ENCODE measurements at regions not wholly inside any gene's neighbourhood (a gene's known extent, or its start where the extent isn't known, plus 50 kb on each side); places are given as distances from the start of the nearest gene placed in this dataset.
"Not testable (repeated sequence)": the region's sequence is repeated elsewhere in the genome, so short reads cannot be mapped to it uniquely, and the experiment has no call there.

DNA sequence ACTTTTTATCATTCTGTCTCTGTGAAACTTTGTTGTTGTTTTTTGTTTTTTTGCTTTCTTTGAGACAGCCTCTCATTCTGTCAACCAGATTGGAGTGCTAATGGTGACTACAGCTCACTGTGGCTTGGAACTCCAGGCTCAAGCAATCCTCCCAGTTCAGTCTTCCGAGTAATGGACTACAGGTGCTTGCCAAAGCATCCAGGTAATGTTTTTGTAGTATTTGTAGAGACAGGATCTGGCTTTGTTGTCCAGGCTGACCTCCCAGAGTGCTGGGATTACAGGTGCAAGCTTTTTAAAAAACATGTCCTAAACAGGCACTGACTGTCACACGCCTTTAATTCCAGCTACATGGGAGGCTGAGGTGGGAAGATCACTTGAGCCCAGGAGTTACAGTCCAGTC lies 235.1 kb downstream of the MEF2C start:
- no peak overlapping the region for H3K27ac Mint-ChIP-seq (ENCODE audit: unreplicated experiment)
- H3K4me3 Mint-ChIP-seq (ENCODE audit: unreplicated experiment), result no peak overlapping the region
- TF ChIP-seq, protein P1, sequence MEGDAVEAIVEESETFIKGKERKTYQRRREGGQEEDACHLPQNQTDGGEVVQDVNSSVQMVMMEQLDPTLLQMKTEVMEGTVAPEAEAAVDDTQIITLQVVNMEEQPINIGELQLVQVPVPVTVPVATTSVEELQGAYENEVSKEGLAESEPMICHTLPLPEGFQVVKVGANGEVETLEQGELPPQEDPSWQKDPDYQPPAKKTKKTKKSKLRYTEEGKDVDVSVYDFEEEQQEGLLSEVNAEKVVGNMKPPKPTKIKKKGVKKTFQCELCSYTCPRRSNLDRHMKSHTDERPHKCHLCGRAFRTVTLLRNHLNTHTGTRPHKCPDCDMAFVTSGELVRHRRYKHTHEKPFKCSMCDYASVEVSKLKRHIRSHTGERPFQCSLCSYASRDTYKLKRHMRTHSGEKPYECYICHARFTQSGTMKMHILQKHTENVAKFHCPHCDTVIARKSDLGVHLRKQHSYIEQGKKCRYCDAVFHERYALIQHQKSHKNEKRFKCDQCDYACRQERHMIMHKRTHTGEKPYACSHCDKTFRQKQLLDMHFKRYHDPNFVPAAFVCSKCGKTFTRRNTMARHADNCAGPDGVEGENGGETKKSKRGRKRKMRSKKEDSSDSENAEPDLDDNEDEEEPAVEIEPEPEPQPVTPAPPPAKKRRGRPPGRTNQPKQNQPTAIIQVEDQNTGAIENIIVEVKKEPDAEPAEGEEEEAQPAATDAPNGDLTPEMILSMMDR (IDR thresholded peaks at IDR 0.05; ENCODE audit: partially characterized antibody, unreplicated experiment), result no peak
- DNase-seq, result no peak
- H3K4me1 Mint-ChIP-seq (ENCODE audit: low read depth, unreplicated experiment), result no peaks in the 10 kb centered on the region
- H3K27me3 Mint-ChIP-seq (ENCODE audit: unreplicated experiment), result no peaks in the 10 kb centered on the region
- H3K36me3 Mint-ChIP-seq (ENCODE audit: unreplicated experiment), result no peaks in the 10 kb centered on the region
- H3K9me3 Mint-ChIP-seq (ENCODE audit: unreplicated experiment), result no peaks in the 10 kb centered on the region

DNA sequence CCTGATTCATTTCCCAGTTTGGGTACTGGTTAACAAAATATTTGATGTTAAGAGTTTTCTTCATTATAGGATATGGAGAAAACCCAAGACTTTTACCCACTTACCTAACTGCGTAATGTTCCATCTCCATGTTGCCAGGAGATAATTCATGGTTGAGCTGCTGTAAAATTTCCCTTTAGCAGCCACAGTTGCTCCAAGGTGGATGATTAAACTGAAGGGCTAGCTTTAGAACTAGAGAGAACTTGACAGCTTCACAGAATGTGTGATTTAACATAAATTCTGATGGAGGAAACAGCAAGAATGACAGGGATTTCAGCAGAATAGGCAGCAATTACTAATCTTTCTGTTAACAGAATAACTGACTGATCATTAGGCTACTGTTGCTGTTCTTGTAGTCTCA lies 236.1 kb downstream of the MEF2C start:
- no peaks in the 10 kb centered on the region for H3K27me3 Mint-ChIP-seq (ENCODE audit: unreplicated experiment)
- no peaks in the 10 kb centered on the region for H3K36me3 Mint-ChIP-seq (ENCODE audit: unreplicated experiment)
- H3K27ac Mint-ChIP-seq (ENCODE audit: unreplicated experiment), result no peak overlapping the region
- H3K4me3 Mint-ChIP-seq (ENCODE audit: unreplicated experiment), result no peak overlapping the region
- TF ChIP-seq, protein P1 (IDR thresholded peaks at IDR 0.05; ENCODE audit: partially characterized antibody, unreplicated experiment), result no peak
- H3K4me1 Mint-ChIP-seq (ENCODE audit: low read depth, unreplicated experiment), result no peaks in the 10 kb centered on the region
- DNase-seq, result no peak
- H3K9me3 Mint-ChIP-seq (ENCODE audit: unreplicated experiment), result no peaks in the 10 kb centered on the region

DNA sequence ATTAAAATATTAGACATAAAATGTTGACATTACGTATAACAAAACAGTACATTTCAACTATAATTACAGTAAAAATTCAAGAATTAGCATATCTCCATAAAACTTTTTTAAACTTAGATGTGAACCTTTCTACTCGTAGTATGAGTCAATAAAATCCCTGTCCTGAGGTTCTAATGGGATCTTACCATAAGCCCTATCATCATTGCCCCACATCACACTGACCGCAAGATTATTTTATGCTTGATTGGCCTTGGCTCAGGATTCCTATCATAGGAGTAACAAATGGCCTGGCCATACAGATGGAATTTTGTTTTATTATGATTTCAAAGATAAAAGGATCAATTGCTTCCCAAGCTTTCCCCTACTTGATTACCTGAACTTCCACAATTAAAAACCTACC lies 238.3 kb downstream of the MEF2C start:
- Mint-ChIP-seq H3K4me1 (ENCODE audit: low read depth, unreplicated experiment) (no peaks in the 10 kb centered on the region), H3K9me3 (ENCODE audit: unreplicated experiment) (no peaks in the 10 kb centered on the region), H3K4me3 (ENCODE audit: unreplicated experiment) (no peak overlapping the region), H3K27me3 (ENCODE audit: unreplicated experiment) (no peaks in the 10 kb centered on the region), H3K27ac (ENCODE audit: unreplicated experiment) (no peak overlapping the region), H3K36me3 (ENCODE audit: unreplicated experiment) (no peaks in the 10 kb centered on the region)
- DNase-seq, result no peak
- TF ChIP-seq, protein P1 (IDR thresholded peaks at IDR 0.05; ENCODE audit: partially characterized antibody, unreplicated experiment), result no peak

DNA sequence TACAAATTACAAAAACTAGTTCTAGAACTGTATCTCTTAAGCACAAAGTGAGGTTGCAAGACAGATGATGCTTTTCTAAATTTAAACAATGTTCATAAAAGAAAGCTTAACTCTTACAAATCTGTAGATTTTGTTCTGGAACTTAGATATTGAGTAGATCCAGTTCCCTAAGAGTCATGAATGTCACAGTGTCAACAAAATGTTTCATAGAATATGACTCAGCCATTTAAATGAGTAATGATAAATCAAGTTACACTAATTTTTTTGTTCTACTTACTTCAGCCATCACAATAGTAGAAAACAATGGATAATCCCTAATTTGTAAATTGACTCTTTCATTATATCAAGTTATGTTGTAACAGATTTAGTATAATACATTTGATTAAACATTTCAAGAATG lies 239.7 kb downstream of the MEF2C start:
- TF ChIP-seq, protein P1 (IDR thresholded peaks at IDR 0.05; ENCODE audit: partially characterized antibody, unreplicated experiment), result no peak
- no peaks in the 10 kb centered on the region for H3K4me1 Mint-ChIP-seq (ENCODE audit: low read depth, unreplicated experiment)
- DNase-seq, result no peak
- no peak overlapping the region for H3K27ac Mint-ChIP-seq (ENCODE audit: unreplicated experiment)
- no peaks in the 10 kb centered on the region for H3K9me3 Mint-ChIP-seq (ENCODE audit: unreplicated experiment)
- H3K27me3 Mint-ChIP-seq (ENCODE audit: unreplicated experiment), result no peaks in the 10 kb centered on the region
- H3K36me3 Mint-ChIP-seq (ENCODE audit: unreplicated experiment), result no peaks in the 10 kb centered on the region
- no peak overlapping the region for H3K4me3 Mint-ChIP-seq (ENCODE audit: unreplicated experiment)

DNA sequence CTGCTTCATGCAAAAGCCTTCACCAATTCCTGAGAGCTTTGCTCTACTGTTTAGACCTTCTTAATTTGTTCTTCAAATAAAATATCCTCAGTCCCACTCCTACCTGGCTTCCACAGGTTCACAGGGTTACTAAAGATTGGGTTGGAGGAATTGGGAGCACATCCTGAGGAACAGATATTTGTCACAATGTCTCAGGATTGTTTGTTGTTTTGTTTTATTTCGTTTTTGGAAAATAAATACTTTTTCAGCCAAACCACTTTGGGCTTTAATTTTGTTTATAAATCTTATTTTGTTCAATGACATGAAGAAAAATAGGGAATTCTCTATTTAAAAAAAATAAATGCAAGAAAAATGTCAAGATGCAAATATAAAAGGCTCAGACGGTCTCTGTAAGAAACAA lies 249.0 kb downstream of the MEF2C start:
- H3K4me1 Mint-ChIP-seq (ENCODE audit: low read depth, unreplicated experiment), result no peaks in the 10 kb centered on the region
- no peaks in the 10 kb centered on the region for H3K36me3 Mint-ChIP-seq (ENCODE audit: unreplicated experiment)
- H3K9me3 Mint-ChIP-seq (ENCODE audit: unreplicated experiment), result no peaks in the 10 kb centered on the region
- H3K27me3 Mint-ChIP-seq (ENCODE audit: unreplicated experiment), result no peaks in the 10 kb centered on the region
- no peak for DNase-seq
- TF ChIP-seq, protein P1 (IDR thresholded peaks at IDR 0.05; ENCODE audit: partially characterized antibody, unreplicated experiment), result no peak
- H3K27ac Mint-ChIP-seq (ENCODE audit: unreplicated experiment), result no peak overlapping the region
- H3K4me3 Mint-ChIP-seq (ENCODE audit: unreplicated experiment), result no peak overlapping the region

DNA sequence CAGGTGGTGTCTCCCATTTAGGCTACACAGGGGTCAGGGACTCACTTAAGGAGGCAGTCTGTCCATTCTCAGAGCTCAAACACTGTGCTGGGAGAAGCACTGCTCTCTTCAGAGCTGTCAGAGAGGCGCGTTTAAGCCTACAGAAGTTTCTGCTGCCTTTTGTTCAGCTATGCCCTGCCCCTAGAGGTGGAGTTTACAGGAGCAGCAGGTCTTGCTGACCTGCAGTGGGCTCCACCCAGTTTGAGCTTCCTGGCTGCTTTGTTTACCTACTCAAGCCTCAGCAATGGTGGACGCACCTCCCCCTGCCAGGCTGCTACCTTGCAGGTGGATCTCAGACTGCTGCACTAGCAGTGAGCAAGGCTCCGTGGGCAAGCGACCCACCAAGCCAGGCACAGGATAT lies 260.1 kb downstream of the MEF2C start:
- not testable (repeated sequence) for H3K9me3 Mint-ChIP-seq (ENCODE audit: unreplicated experiment); H3K27ac Mint-ChIP-seq (ENCODE audit: unreplicated experiment); DNase-seq; H3K36me3 Mint-ChIP-seq (ENCODE audit: unreplicated experiment); H3K4me3 Mint-ChIP-seq (ENCODE audit: unreplicated experiment); H3K4me1 Mint-ChIP-seq (ENCODE audit: low read depth, unreplicated experiment); H3K27me3 Mint-ChIP-seq (ENCODE audit: unreplicated experiment)

DNA sequence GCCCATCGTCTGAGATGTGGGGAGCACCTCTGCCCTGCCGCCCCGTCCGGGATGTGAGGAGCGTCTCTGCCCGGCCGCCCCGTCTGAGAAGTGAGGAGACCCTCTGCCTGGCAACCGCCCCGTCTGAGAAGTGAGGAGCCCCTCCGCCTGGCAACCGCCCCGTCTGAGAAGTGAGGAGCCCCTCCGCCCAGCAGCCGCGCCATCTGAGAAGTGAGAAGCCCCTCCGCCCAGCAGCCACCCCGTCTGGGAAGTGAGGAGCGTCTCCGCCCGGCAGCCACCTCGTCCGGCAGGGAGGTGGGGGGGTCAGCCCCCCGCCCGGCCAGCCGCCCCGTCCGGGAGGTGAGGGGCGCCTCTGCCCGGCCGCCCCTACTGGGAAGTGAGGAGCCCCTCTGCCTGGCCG lies 267.2 kb downstream of the MEF2C start:
- not testable (repeated sequence) for H3K27me3 Mint-ChIP-seq (ENCODE audit: unreplicated experiment); DNase-seq; H3K4me3 Mint-ChIP-seq (ENCODE audit: unreplicated experiment); H3K4me1 Mint-ChIP-seq (ENCODE audit: low read depth, unreplicated experiment); H3K9me3 Mint-ChIP-seq (ENCODE audit: unreplicated experiment); H3K36me3 Mint-ChIP-seq (ENCODE audit: unreplicated experiment); H3K27ac Mint-ChIP-seq (ENCODE audit: unreplicated experiment)
